ENCODE measurements at regions not wholly inside any gene's neighbourhood (a gene's known extent, or its start where the extent isn't known, plus 50 kb on each side); places are given as distances from the start of the nearest gene placed in this dataset.

- DNase-seq: no peak
These were observed 440.0 kb downstream of the RFC3 start for GRCh38 chr13:34257966-34258365.

DNA sequence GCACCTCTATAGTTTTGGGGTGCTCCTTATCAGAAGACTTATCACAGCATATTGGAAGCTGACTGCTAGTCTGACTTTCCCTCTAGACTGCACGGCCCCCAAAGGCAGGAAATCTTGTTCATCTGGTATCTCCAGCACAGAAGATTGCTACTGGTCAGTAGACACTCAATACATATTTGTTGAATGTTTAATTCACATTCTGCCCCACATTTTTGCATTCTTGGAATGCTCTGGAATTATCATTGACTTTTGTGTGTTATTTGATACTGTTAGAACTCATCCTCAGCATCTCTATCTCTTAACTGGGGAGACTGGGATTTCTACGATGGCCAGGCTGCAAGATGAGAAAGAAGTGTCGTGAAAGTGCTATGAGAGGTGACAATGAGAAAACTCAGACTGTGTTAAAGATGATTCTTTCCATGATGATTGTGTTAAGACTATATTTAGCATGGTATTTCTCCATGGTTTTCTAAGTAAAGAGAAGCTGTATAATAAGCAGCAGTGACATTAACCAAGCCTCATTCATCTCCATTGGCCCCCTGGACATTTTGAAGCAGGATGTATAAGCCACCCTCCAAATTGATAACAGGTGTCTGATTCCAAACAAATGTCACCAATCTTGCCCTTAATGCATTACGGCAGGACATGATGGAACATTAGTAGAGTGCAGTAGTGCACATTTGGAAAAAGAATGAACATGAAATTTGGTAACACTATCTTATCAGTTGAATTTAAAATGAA lies 440.9 kb downstream of the RFC3 start:
- DNase-seq: no peak

GRCh38 chr13:34263681-34264080 lies 445.7 kb downstream of the RFC3 start:
- no peak for DNase-seq

GRCh38 chr13:34265046-34265679 lies 447.2 kb downstream of the RFC3 start:
- no peak for DNase-seq

- no peak for DNase-seq
These were observed 458.8 kb downstream of the RFC3 start for GRCh38 chr13:34276764-34277163.

- no peak for DNase-seq
These were observed 460.0 kb downstream of the RFC3 start for GRCh38 chr13:34277936-34278335.

GRCh38 chr13:34278780-34279179 lies 460.8 kb downstream of the RFC3 start:
- no peak for DNase-seq

DNA sequence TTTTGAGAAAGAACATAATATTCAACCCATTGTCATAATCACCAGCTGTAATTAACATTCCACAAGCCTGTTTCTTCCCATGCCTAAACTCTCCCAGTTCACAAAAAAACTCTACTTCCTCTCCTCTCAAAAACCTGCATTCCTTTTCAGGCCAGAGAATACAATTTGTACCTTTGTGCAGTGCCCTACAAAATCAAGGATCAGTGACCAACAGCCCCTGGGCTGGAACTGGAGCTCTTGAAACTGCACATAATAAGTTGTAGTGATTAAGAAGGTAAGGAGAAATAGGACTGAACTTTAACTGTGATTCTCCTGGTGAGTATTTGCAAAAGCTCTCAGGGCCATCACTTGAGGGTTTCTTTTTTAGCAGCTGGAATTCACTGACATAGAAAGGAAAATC lies 472.7 kb downstream of the RFC3 start:
- no peak for DNase-seq

- no peak for DNase-seq
These were observed 476.7 kb downstream of the RFC3 start for GRCh38 chr13:34294483-34295129.

DNA sequence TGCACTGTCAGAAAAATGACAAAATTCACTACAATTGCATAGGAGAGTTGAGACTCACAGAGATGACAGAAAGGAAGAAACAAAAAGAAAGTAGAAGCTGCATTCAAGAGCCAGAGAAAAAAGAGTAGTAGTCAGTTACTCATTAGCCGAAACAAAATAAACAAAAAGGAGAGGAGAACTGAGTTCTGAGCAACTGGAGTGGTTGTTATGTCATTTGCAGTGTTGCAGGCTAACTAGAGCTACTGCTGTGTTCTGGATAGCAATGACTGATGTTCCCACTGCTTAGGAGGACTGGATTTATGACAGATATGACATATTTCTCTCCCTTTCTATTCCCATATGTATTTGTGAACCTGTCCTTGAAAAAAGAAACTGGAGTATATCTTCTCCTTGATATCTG lies 482.6 kb downstream of the RFC3 start:
- no peak for DNase-seq

DNA sequence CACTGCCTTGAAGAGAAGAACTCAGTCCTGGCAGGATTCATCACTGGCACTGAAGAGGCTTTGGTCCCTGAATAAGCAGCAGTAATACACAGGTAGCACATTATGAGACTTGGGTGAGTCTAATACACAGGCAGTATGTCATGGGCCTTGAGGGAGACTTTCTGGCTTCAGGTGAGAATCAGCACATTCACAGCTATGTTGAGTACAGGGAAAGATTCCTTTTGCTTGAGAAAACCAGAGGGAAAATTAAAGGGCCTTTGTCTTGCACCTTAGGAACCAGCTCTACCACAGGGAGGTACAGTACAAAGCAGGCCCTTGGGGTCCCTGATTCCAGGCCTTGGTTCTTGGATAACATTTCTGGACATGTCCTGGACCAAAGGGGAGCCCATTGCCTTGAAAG lies 484.6 kb downstream of the RFC3 start:
- no peak for DNase-seq

GRCh38 chr13:34303346-34303745 lies 485.4 kb downstream of the RFC3 start:
- DNase-seq: no peak

- no peak for DNase-seq
These were observed 489.7 kb downstream of the RFC3 start for GRCh38 chr13:34307607-34308006.

DNA sequence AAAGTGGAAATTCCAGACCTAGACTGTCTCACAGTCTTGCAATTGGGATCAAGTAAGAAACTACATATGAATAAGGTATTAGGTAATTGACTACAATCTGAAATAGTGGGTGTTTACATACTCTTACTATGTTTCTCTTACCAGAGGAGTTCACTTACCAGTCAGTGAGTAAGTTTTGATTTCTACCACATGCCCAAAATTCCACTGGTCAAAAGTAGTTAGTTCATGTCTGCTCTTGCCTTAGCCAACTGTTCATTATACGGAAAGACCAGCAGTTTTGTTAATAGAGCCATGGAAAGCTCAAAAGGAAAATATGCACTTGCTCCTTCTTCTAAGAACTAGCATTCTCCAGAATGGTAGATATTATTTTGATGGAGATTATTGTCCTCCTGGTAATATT lies 490.8 kb downstream of the RFC3 start:
- DNase-seq: no peak

GRCh38 chr13:34310539-34310938 lies 492.6 kb downstream of the RFC3 start:
- DNase-seq: no peak

DNA sequence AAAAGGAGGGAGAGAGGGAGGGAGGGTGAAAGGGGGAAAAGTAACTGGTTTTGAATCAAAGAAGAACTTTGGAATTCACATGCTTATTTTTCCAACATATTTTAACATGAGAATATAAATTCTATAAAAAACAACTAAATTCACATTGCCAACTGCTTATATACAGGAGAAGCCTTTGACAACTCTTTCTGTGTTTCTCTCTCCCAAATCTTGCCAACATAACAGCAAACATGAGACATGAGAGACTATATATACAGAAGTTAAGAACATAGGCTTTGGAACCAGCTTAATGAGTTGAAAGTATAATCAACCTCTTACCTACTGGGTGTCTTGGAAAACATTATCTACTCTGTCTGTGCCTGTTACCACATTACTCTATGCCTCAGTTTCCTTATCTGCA lies 493.3 kb downstream of the RFC3 start:
- DNase-seq: no peak

- DNase-seq: no peak
These were observed 494.6 kb downstream of the RFC3 start for GRCh38 chr13:34312578-34312977.

DNA sequence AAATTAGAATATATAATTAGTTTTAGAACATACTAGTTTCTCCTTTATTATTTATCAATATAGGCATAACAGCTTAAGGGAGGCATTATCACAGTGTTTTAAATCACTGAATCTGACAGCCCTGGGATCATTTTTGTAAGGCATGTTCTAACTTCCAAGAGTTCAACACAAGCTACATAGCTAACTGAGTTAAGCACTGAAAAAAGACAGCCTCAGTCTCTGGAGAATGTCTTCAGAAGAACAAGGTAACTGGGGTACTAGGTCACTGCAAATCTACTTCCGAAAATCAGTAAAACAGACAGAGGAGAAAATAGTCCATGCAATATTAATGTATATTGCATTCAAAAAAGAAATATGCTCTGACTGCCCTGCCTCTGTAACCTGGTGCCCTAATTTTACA lies 502.1 kb downstream of the RFC3 start:
- no peak for DNase-seq

DNA sequence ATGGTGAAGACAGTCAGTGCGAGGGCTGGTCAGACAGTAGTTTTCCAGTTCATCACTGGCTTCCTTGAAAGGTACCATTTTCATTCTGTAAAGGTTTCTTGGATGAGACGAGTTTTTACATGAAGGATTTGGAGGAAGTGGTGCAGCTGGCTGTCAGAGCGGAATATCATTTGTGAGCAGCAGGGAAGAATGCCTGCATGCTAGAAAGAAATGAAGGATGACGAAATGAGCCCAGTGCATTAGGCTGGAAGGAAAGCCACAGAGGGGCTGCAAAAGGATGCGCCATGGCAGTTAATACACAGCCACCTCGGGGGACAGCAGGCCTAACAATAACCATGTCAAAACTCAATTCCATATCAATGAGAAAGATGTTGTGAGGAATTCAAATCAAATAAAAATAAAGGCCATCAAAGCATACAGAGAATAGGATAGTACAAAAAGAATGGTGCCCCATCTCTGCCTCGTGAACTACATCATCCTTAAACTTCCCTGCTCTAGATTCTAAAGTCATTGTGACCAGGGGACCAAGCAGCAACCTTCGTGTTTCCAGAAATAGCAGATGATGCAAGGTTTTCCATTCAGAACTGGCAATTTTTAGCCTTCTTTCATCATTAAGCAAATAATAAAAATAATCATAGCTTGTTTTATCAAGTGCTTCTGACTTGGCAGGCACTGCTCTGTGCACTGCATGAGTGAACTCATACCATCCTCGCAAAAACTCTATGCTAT lies 504.2 kb downstream of the RFC3 start:
- DNase-seq: no peak

GRCh38 chr13:34322743-34323074 lies 504.8 kb downstream of the RFC3 start:
- no peak for DNase-seq

DNA sequence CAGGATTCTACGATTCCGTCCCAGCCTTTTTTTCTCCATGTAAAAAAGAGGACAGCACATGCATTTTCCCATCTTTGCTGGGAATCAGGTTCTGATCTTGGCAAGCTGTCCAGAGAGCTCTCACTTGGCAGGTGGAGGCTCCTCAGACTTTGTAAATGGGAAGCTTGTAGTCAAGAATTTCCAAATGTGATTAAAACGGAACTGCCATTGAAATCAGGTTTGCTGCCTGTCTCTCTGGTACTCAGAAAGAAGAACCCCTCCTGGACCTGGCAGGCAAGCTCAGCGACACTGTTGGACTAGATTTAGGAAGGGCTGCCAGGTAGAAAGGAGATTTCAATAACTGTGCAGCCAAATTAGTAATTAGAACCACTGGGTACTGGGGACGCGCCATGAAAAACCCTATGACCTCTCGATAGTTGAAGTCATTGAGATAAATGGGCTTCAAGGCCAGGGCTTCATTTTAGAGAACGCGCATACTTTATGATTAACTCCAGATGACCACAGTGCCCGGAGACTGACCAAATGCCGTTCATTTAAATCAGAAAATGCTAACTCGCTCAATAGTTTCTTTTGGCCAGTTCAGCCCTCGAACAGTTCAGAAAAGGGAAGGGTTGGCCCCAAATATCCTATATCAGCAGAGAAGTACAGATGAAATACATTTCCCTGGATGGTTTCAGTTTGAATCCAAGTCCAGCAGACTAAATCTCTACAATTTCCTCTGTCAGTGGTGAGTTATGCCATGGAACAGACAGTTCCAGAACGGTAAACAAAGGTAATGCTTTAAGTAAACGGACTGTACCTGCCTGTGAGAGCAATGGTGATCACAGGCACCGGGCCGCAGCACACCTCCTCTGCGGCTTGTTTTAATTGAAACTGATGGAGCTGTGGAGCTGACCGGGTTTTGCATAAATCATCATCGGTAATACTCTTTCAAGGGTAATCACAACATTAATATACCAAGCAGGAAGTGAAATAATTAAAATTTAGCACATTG lies 517.4 kb downstream of the RFC3 start:
- no peak for DNase-seq

DNA sequence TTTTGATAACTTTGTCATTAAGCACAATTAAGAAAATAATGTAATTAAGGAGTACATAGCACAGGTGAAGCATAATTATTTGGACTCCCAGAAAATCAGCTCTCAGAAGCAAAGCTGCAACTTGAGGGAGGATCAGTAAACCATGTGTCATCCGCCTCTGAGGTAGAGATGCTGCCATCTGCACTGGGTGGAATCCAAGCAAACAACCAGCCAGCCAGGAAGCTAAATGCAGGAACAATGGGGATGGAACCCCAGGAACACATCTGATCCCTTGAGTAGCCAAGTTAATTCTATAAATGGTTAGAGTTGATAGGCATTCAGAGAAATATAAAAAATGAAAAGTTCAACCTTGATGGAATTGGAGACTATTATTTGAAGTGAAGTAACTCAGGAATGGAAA lies 520.2 kb downstream of the RFC3 start:
- no peak for DNase-seq

GRCh38 chr13:34340534-34340933 lies 522.6 kb downstream of the RFC3 start:
- no peak for DNase-seq

Data from CD4-positive, alpha-beta T cell treated with Interleukin-21 for 1 hour (primary cell).